UCSD-AML1 (cell line): ENCODE measurements at regions not wholly inside any gene's neighbourhood (a gene's known extent, or its start where the extent isn't known, plus 50 kb on each side); places are given as distances from the start of the nearest gene placed in this dataset.
"Not testable (repeated sequence)": the region's sequence is repeated elsewhere in the genome, so short reads cannot be mapped to it uniquely, and the experiment has no call there.

Experiments
- DNase-seq: peaks from one replicate; lab custom pipeline; 2025; ENCODE audit not compliant: unreplicated experiment; lab: John Stamatoyannopoulos, UW

DNA sequence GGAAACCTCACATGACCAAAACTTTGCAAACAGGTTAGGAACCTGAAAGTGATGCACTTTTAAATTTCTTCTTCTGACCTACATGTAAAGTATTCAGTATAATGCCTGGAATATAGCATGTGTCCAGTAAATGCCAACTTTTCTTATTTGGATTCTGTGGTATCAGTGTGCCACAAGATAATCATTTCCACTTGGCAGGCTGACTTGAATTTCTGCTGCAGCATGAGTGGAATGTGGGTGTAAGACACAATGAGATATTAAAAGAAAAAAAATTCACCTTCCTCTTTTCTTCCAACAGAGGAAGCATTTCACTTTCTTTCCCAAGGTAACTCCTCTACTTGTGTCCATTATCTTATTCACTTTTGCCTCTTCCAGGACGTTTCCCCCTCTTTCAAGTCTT is 141.9 kb upstream of the PRKD1 start:
- no peak for DNase-seq

GRCh38 chr14:30072454-30072853 is 144.8 kb upstream of the PRKD1 start:
- DNase-seq, result not testable (repeated sequence)

GRCh38 chr14:30077946-30078345 is 150.3 kb upstream of the PRKD1 start:
- DNase-seq, result no peak

DNA sequence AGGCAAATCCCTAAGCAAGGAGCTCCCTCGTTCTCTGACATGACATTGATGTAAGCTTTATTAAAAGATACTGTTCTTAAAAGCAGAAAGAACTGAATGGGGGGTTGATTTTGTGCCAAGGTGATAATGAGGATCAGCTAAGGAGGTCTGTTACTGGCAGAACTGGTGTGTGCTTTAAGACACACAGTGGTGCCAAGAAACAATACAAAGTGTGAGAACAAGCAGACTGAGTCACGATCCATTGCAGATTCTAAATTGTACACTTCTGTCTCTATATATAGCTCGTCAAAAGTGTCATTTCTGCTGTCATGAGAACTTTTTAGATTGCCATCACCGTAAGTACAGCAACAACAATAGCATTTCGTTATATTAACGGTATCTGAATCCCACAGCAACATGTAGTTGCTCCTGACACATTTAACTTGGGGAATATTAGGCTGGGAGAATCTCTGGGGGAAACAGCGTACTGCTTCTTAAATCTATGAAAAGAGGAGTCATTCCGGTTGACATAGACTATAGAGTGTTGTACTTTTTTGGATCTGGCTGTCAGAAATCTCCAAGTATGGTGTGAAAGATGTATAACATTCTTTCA is 151.3 kb upstream of the PRKD1 start:
- DNase-seq, result no peak

DNA sequence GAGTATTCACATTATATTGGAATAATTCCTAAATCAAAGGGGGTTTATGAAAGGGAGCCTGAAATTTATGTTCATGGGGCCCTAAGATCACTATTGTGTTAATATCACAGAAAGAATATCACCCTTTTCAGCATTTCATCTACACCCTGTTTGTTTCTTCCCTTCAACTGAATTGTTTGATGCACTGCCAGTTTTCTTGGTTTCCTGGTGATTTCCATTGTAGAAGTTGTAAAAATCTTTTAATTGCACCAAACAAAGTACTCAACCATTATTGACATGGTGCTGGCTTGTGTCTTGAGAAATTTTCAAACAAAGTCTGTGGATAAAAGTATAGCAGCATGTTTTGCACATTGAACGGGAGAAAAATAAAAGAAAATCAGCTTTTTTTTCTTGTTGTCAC is 154.8 kb upstream of the PRKD1 start:
- DNase-seq, result no peak

GRCh38 chr14:30084811-30085210 is 157.2 kb upstream of the PRKD1 start:
- DNase-seq, result no peak

GRCh38 chr14:30085943-30086342 is 158.3 kb upstream of the PRKD1 start:
- DNase-seq, result no peak

DNA sequence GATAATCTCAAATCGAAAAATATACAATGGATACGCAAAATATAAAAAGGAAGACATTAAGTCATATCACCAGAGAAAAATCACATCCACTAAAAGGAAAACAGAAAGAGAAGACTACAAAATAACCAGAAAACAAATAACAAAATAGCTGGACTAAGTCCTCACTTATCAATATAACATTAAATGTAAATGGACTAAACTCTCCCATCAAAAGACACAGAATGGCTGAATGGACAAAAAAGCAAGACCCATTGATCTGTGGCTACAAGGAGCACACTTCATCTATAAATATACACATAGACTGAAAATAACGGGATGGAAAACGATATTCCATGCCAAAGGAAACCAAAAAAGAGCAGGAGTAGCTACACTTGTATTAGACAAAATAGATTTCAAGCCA is 161.0 kb upstream of the PRKD1 start:
- DNase-seq, result no peak

DNA sequence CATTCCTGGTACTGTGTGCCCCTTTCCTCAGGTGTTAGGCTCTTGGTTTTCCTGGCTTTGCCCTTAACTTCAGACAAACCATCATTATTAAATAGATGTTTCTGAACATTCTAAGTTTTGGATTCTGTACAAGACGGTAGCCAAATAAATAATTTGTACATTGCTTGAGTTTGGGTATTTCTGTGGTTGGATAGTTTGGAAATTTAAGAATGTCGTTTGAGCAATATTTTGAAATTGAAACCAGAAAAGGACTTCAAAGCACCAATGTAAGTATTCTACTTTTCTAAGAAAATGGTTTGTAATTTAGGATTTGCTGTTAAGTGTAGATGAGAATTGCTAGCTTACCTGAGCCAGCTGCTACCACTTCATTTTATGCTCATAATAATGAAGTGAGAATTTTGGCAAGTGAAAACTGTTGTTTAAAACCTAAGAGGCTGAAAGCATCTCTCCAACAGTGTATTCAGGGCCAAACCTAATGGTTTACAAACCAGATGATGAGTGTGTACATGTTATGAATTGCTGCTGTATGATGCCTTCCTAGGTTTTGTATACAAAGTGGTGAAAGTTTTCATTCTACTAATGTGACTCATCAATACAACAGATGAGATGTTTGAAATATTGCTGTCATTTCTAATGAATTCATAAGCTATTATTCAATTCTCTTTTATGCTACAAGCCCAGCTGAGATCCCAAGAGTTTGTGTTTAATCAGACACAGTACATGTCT is 181.5 kb upstream of the PRKD1 start:
- no peak for DNase-seq

DNA sequence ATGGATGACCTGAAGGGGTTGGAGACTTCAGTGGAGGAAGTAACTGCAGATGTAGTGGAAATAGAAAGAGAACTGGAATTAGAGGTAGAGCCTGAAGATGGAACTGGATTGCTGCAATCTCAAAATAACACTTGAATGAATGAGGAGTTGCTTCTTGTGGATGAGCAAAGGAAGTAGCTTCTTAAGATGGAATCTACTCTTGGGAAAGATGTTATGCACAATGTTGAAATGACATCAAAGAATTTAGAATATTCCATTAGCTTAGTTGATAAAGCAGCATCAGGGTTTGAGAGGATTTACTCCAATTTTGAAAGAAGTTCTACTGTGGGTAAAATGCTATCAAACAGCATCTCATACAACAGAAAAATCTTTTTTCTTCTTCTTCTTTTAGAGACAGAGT is 186.4 kb upstream of the PRKD1 start:
- DNase-seq, result no peak

GRCh38 chr14:30115756-30116155 is 188.1 kb upstream of the PRKD1 start:
- DNase-seq, result no peak

- DNase-seq, result no peak
Observed at GRCh38 chr14:30118992-30119640, 191.5 kb upstream of the PRKD1 start.

DNA sequence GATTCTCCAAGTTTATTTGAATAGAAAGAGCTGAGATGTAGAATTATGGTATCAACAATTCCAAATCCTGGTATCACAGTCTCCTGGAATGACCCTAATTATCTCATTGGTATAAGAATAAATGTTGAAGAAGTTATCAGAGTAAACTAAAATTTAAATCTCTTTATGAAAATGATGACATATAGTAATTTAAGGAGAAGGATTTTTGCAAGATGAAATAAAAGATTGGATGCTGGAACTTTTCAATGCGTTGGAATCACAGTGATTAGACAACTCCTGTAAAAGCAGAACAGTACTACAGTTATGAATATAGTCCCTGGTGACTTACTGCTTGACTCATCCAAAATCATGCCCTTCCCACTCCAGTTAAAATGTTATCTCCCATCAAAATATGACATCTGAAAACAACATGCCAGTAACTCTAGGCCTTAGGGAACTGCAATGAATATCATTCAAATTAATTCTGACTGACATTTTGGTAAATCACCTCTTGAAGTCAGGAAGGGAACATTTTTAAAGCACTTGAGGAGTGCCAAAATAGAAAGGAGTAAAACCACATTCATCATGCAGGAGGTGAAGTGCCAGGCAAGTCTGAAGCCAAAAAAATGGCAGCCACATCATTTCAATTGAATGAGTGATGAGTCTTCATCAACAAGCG is 197.8 kb upstream of the PRKD1 start:
- no peak for DNase-seq

GRCh38 chr14:30129807-30130206 is 202.2 kb upstream of the PRKD1 start:
- no peak for DNase-seq

- no peak for DNase-seq
Observed at GRCh38 chr14:30131581-30132097, 204.0 kb upstream of the PRKD1 start.

DNA sequence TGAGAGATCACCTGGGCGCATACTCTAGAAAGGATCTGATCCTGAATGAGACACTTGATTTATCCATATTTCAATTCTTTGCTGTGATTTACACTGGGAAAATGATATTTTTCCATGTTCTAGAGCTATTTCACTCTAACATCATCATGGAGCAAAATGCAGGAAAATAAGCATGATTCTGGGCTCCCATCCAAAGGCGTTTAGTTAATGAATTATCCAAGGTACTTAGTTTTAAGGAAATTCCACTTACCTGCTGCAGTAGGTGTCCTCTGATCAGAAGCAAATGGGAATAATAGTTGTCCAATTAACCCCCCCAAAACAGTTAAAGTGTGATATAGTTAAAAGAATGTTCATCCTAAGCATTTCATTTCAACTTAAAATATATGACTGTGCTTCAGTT is 204.5 kb upstream of the PRKD1 start:
- no peak for DNase-seq

DNA sequence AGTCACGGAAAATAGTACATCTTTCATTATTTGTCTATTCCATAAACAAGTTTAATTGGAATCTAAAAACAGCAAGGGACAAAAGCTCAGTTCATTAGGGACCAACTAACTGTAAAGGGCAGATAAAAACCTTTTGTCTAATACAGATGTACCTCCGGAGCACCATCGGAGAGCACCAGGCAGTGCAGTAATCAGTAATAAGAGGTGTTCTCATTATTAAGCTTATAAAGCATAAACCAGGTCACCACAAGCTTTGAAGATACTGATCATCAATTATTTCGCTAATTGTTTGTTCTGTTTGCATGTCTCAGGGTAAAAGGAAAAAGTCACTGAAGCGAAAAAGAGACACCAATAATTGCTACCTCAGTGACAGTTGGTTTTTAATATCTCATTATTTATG is 207.3 kb upstream of the PRKD1 start:
- no peak for DNase-seq

GRCh38 chr14:30138567-30138966 is 210.9 kb upstream of the PRKD1 start:
- DNase-seq, result no peak

GRCh38 chr14:30142216-30142615 is 214.6 kb upstream of the PRKD1 start:
- DNase-seq, result no peak

DNA sequence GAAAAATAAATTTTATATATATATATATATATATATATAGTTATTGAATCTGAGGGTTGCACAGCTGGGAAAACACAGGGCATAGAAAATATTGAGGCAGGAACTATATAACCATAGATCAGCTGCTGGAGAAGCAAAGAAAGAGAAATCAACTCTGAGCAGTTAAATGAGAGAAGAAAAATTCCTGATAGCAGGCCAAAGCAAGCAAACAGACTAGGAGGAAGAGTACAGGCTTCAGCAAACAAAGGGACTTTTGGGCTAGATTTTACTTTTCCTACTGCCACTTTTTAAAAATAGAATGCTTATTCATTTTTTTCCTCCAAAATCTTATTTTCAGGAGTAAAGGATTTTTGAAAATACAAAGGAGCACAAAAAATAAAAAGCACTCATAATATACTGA is 216.0 kb upstream of the PRKD1 start:
- DNase-seq, result no peak

GRCh38 chr14:30153717-30154116 is 226.1 kb upstream of the PRKD1 start:
- no peak for DNase-seq

- DNase-seq, result no peak
Observed at GRCh38 chr14:30156571-30156970, 228.9 kb upstream of the PRKD1 start.
